Type B pancreatic cell (in vitro differentiated cells): ENCODE measurements at regions not wholly inside any gene's neighbourhood (a gene's known extent, or its start where the extent isn't known, plus 50 kb on each side); places are given as distances from the start of the nearest gene placed in this dataset.

Experiments used
- DNase-seq: peaks from one replicate; pipeline ENCODE4 v3.0.0; 2021; ENCODE audit warnings: mixed read lengths; ENCODE audit not compliant: unreplicated experiment; ENCODE audit errors: extremely low spot score
- H3K27ac Mint-ChIP-seq: 2 replicates; pipeline ENCODE4 v1.8.0; 2021; ENCODE audit warnings: mild to moderate bottlenecking, mixed read lengths
- H3K27me3 Mint-ChIP-seq: 2 replicates; pipeline ENCODE4 v1.8.0; 2021; ENCODE audit warnings: mixed read lengths
- H3K36me3 Mint-ChIP-seq: 2 replicates; pipeline ENCODE4 v1.8.0; 2021; ENCODE audit warnings: mixed read lengths
- H3K4me1 Mint-ChIP-seq: one replicate; pipeline ENCODE4 v1.8.0; 2021; ENCODE audit warnings: mixed read lengths; ENCODE audit not compliant: unreplicated experiment
- H3K4me3 Mint-ChIP-seq: 2 replicates; pipeline ENCODE4 v1.8.0; 2021; ENCODE audit warnings: mild to moderate bottlenecking, mixed read lengths
- H3K9me3 Mint-ChIP-seq: 2 replicates; pipeline ENCODE4 v1.8.0; 2021; ENCODE audit warnings: mixed read lengths
- CTCF ChIP-seq: fragments of 200-600 bp; sonication (generic); conservative IDR thresholded peaks from 2 replicates; pipeline ENCODE4 v1.5.0; 2021; ENCODE audit warnings: antibody characterized with exemption, mild to moderate bottlenecking

DNA sequence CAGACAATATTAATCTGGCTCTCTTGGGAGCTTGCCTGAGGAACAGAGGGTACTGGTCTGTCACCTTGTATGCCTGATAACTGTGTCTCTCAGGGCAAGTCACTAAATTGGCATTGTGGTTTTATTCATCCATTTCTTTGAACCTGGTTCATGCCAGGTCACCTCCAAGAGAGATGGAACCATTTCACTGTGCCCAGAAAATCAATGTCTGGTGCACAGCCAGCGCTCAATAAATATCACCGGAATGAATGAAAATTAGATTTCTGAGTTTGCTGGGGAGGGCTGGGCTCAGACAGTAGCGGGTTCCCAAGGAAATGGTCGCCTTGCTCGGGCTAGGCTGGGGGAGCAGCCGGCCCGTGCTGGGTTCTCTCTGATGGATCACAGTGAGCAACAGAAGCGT, 64.1 kb upstream of the BAIAP2L1 start:
- peaks cover 18% of the 10 kb centered on the region for H3K27me3 Mint-ChIP-seq
- no peak overlapping the region for H3K27ac Mint-ChIP-seq
- no peaks in the 10 kb centered on the region for H3K4me1 Mint-ChIP-seq
- no peak for DNase-seq
- H3K4me3 Mint-ChIP-seq = no peak overlapping the region
- H3K36me3 Mint-ChIP-seq = no peaks in the 10 kb centered on the region
- H3K9me3 Mint-ChIP-seq = no peaks in the 10 kb centered on the region
- TF ChIP-seq CTCF = no peak

DNA sequence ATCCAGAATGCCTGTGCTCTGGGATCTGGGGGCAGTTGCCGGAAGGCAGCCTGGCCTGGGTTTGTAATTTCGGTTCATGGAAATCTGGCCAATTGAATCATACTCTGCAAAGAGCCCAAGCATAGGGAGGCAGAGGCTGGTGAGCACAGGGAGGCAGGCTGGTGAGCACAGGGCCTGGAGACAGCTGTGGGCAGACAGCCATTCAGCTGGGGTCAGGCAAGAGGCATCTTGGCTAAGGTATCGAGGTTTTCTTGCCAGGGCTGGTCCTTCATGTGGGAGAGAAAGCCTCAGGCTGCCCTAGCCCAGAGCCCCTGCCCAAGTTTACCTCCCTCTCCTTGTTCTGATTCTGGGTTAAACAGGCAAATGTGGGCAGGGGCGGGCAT, 63.7 kb upstream of the BAIAP2L1 start:
- no peaks in the 10 kb centered on the region for H3K36me3 Mint-ChIP-seq
- peaks cover 13% of the 10 kb centered on the region for H3K27me3 Mint-ChIP-seq
- H3K9me3 Mint-ChIP-seq = no peaks in the 10 kb centered on the region
- H3K4me1 Mint-ChIP-seq = no peaks in the 10 kb centered on the region
- H3K27ac Mint-ChIP-seq = no peak overlapping the region
- H3K4me3 Mint-ChIP-seq = no peak overlapping the region
- TF ChIP-seq CTCF = no peak
- DNase-seq = no peak

DNA sequence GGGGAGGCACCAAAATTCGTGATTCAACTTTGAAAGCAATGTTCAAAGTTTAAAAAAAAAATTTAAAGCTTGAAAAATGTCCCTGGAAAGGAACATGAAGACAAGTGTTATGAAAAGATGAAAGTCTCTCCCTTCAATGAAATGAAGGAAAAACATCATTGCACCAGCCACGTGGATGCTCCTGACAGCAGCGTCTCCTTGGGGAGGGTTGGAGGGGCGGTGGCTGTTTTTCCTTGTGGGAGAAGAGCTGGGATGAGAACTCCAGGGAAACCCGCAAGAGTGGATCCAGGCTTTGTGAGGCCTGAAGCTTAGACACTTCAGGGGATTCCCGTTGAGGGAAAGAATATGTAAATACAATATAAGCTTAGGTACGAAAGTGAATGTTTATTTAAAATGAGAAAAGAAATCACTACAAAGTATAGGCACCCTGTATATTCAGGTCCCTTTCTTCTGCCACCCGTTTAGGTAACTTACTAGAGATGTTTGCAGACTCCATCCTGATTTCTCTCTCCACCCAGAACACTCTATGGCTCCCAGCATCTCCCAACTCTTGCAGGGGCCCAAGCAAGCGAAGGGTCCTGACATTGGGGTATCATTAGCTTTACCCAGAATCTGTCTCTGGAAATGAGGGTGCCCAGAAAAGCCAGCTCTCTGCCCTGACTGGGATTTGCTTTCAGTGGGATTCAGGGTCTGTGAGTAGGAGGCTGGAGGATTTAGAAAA, 63.1 kb upstream of the BAIAP2L1 start:
- DNase-seq = no peak
- Mint-ChIP-seq H3K36me3 (no peaks in the 10 kb centered on the region), H3K4me1 (no peaks in the 10 kb centered on the region), H3K9me3 (no peaks in the 10 kb centered on the region), H3K27me3 (peaks cover 8% of the 10 kb centered on the region), H3K27ac (no peak overlapping the region), H3K4me3 (no peak overlapping the region)
- TF ChIP-seq CTCF = no peak

DNA sequence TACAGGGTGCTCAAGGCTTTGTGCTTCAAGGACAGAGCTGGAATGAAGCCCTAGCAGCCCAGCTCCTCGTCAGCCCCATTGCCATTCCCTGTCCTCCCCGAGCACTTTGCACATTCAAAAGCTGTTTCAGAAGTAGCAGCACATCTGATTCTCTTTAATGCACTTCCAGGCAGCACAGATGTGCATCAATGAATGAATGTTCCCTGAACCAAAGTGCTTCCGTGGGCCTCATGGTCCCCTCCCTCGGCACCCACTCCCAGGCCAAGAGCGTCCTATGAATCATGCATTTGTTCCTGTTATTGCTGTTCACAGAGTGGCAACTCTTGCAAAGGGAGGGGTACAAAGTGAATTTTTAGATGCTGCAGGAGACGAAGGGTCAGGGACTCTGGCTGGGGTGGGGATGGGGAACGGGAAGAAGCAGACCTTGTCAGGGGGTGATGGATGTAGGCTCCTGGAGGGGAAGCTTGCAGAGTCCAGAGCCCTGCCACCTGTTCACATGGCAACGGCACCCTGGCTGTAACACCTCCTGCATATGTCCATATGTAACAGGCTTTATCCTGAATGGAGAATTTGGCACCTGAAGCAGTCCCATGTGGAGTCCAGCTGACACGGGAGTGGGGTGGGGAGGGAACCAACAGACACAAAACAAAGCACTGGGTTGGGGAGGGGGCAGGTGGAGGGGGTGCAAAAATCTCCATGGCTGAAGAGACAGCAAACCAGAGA, 62.2 kb upstream of the BAIAP2L1 start:
- no peak for DNase-seq
- Mint-ChIP-seq H3K36me3 (no peaks in the 10 kb centered on the region), H3K4me1 (no peaks in the 10 kb centered on the region), H3K27ac (no peak overlapping the region), H3K27me3 (peaks cover 4% of the 10 kb centered on the region), H3K4me3 (no peak overlapping the region), H3K9me3 (no peaks in the 10 kb centered on the region)
- TF ChIP-seq CTCF = no peak

DNA sequence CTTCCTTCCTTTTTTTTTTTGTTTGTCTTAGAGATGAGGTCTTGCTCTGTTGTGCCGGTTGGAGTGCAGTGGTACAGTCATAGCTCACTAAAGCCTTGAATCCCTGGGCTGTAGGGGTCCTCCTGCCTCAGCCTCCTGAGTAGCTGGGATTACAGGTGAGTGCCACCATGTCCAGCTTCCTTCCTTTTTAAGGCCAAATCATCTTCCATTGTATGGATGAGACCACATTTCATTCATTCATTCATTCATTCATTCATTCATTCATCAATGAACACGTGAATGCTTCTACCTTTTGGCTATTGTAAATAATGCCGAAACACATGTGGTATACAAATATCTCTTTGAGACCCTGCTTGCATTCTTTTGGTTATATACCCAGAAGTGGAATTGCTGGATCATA, 60.0 kb upstream of the BAIAP2L1 start:
- Mint-ChIP-seq H3K4me3 (no peak overlapping the region), H3K36me3 (no peaks in the 10 kb centered on the region), H3K27ac (no peak overlapping the region), H3K27me3 (peaks cover 4% of the 10 kb centered on the region), H3K9me3 (no peaks in the 10 kb centered on the region), H3K4me1 (no peaks in the 10 kb centered on the region)
- DNase-seq = no peak
- no peak for TF ChIP-seq CTCF
